ENCODE measurements at regions not wholly inside any gene's neighbourhood (a gene's known extent, or its start where the extent isn't known, plus 50 kb on each side); places are given as distances from the start of the nearest gene placed in this dataset.

- H3K4me3 ChIP-seq (ENCODE audit: low read depth, low read length) = no peak overlapping the region
- no peak for DNase-seq (ENCODE audit: low read depth)
- TF ChIP-seq CTCF (IDR thresholded peaks at IDR 0.05; ENCODE audit: insufficient read depth, low read length) = no peak
Measured at GRCh38 chr10:31659665-31660064, 269.0 kb downstream of the ARHGAP12 start.

- DNase-seq (ENCODE audit: low read depth) = peak; percentile 87
- H3K4me3 ChIP-seq (ENCODE audit: low read depth, low read length) = no peak overlapping the region
- no peak for TF ChIP-seq CTCF (IDR thresholded peaks at IDR 0.05; ENCODE audit: insufficient read depth, low read length)
Measured at GRCh38 chr10:31657434-31657872, 271.2 kb downstream of the ARHGAP12 start.

- H3K4me3 ChIP-seq (ENCODE audit: low read depth, low read length) = no peak overlapping the region
- DNase-seq (ENCODE audit: low read depth) = no peak
- TF ChIP-seq CTCF (IDR thresholded peaks at IDR 0.05; ENCODE audit: insufficient read depth, low read length) = no peak
Measured at GRCh38 chr10:31656851-31657433, 271.7 kb downstream of the ARHGAP12 start.

- H3K4me3 ChIP-seq (ENCODE audit: low read depth, low read length) = no peak overlapping the region
- no peak for DNase-seq (ENCODE audit: low read depth)
- no peak for TF ChIP-seq CTCF (IDR thresholded peaks at IDR 0.05; ENCODE audit: insufficient read depth, low read length)
Measured at GRCh38 chr10:31652038-31652437, 276.6 kb downstream of the ARHGAP12 start.

GRCh38 chr10:31650010-31650409, 278.6 kb downstream of the ARHGAP12 start:
- no peak for TF ChIP-seq CTCF (IDR thresholded peaks at IDR 0.05; ENCODE audit: insufficient read depth, low read length)
- DNase-seq (ENCODE audit: low read depth) = peak; percentile 95
- peak overlapping the region; percentile 13 for H3K4me3 ChIP-seq (ENCODE audit: low read depth, low read length)

GRCh38 chr10:31648966-31649365, 279.7 kb downstream of the ARHGAP12 start:
- no peak overlapping the region for H3K4me3 ChIP-seq (ENCODE audit: low read depth, low read length)
- peak; percentile 57 for DNase-seq (ENCODE audit: low read depth)
- TF ChIP-seq CTCF (IDR thresholded peaks at IDR 0.05; ENCODE audit: insufficient read depth, low read length) = no peak

GRCh38 chr10:31647861-31648260, 280.8 kb downstream of the ARHGAP12 start:
- no peak for TF ChIP-seq CTCF (IDR thresholded peaks at IDR 0.05; ENCODE audit: insufficient read depth, low read length)
- DNase-seq (ENCODE audit: low read depth) = no peak
- no peak overlapping the region for H3K4me3 ChIP-seq (ENCODE audit: low read depth, low read length)
